ENCODE measurements at regions not wholly inside any gene's neighbourhood (a gene's known extent, or its start where the extent isn't known, plus 50 kb on each side); places are given as distances from the start of the nearest gene placed in this dataset.
"Not testable (repeated sequence)": the region's sequence is repeated elsewhere in the genome, so short reads cannot be mapped to it uniquely, and the experiment has no call there.

DNA sequence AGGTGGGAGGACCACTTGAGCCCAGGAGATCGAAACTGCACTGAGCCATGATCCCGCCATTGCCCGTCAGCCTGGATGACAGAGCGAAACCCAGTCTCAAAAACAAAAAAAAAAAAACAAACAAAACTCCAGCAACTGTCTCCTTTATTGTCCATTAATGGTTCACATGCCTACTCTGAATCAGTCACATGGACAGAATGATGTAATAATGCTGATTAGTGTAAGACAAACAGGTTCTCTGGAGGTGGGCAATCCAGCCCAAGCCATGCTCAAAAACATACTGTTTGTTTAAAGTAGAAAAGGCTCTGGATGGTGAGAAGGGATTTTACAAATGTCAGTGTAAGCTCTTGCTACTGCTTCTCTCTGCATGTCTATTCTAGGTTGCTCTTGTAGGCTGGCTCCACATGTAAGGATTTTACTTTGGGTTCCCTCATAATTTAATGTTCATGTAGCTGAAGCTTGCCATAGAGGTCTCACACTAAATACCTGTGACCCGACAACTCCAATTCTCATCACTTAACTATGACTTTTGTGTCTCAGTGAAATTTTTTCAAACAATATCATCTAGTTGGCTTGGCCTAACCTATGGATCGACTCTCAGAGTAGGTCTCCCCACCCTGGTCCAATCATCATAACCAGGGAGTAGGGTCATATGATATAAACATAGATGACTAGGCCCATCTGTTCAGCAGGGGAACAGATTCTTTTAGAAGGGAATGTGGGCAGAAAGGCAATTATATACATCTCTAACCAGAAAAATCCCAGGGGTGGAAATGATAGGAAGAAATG, 83.9 kb upstream of the SLC39A10 start:
- DNase-seq (ENCODE audit: low read depth in 3 of 3): no peak

DNA sequence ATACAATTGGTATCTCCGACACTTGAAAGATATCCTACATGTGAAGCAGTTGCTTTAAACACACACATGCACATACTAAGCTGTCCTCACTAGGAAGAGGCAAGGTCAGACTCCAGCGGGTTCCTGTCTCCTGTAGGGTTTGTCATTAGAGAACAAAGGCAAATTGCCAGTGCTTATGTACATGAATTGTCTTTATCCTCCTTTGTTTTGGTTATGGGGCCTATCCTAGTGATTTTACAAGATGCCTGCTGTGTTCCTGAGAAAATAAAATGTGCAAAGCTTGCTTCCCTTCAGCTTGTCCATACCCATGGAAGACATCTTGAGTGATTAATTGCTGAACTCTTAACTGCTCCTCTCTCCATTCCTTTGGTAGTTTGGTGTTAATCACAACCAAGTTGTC, 86.7 kb upstream of the SLC39A10 start:
- no peak for DNase-seq (ENCODE audit: low read depth in 3 of 3)

DNA sequence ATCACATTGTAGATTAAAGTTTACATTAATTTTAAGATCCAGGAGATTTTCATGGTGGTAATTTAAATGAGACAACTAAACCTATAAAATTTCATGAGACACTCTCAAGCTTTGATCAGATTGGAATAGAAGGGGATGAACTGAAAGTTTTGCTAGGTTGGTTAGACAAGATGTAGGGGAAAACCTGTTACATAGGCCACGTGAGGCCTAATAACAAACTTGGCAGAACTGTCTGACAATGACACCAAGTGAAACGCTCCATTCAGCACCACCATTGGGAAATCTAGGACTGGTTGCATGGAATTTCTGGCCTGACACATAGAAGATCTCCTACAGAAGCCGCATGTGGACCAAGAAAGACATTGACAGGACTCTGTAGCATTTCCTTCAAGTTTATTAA, 87.8 kb upstream of the SLC39A10 start:
- DNase-seq (ENCODE audit: low read depth in 3 of 3): no peak

DNA sequence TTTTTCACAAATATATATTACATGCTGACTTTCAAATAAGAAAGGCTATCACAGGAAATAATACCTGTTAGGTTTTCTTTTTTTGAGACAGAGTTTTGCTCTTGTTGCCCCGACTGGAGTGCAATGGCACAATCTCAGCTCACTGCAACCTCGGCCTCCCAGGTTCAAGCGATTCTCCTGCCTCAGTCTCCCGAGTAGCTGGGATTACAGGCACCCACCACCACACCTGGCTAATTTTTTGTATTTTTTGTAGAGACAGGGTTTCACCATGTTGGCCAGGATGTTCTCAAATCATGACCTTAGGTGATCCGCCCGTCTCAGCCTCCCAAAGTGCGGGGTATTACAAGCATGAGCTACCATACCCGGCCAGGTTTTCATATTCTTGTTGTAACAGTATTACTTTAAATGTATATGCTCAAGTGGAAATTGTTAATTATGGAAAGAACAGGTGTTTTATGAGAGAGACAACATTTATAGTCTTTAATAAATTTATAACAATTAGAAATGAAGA, 92.3 kb upstream of the SLC39A10 start:
- DNase-seq (ENCODE audit: low read depth in 3 of 3): not testable (repeated sequence)

DNA sequence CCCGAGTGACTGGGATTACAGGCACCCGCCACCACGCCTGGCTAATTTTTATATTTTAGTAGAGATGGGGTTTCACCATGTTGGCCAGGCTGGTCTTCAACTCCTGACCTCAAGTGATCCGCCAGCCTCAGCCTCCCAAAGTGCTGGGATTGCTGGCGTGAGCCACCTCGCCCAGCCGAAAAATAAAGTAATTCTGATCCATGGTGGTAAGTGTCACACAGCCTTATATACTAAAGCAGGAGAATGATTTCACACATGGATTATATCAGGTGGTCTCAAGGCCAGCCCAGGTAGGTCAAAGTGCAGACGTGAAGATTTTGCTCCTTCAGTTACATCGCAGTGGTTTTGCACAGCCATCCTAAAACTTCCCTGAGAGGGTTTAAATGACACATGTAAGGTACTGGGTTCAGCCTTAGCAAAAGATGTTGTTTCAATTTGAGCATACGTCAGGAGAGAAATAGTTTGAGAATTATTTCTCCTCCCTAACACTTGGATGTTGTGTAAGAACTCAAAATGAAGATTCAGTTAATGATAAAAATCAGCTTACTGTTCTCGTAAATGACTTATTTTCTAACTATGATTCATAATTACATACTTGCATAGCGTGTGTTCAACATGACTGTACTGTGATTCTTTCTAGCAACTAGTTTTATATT, 93.0 kb upstream of the SLC39A10 start:
- no peak for DNase-seq (ENCODE audit: low read depth in 3 of 3)

DNA sequence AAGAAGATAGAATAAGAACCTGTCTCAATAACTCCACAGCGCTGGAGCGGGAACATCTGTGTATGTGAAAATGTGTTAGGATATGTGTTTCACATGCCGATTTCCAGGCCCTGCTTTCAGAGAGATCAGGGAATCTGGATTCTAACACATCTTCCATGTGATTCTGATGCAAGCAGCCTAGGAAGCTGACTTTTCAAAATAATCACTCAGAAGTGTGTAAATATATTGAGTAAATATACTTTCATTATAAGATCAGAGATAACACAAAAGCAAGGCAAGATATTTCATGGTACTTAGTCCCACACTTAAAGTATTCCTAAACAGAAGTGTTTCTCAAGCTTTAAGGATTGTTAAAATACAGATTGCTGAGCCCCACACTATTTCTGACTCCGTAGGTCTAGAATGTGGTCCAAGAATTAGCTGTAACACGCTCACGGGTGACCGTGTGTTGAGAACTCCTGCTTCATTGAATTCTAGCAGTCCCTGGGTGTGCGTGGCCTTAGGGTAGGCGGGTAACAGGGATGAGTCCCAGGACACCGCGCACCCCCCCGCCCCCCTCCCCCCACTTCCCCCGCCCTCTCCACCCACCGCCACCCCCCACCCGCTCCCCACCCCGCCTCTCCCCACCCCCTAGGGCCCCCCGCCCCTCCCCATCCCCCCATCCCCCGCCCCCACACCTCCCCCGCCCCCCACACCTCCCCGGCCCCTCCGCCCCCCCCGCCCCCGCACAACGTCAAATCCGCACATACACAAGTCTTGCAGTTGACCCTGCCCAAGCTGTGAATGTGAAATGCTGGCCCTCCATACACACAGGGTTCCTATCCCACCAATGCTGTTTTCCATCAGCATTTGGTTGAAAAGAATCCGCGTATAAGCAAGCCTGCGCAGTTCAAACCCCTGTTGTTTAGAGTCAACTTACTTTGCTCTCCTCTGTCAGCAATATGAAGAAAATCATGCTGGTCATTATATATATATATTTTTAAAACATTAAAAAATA, 94.2 kb upstream of the SLC39A10 start:
- no peak for DNase-seq (ENCODE audit: low read depth in 3 of 3)

DNA sequence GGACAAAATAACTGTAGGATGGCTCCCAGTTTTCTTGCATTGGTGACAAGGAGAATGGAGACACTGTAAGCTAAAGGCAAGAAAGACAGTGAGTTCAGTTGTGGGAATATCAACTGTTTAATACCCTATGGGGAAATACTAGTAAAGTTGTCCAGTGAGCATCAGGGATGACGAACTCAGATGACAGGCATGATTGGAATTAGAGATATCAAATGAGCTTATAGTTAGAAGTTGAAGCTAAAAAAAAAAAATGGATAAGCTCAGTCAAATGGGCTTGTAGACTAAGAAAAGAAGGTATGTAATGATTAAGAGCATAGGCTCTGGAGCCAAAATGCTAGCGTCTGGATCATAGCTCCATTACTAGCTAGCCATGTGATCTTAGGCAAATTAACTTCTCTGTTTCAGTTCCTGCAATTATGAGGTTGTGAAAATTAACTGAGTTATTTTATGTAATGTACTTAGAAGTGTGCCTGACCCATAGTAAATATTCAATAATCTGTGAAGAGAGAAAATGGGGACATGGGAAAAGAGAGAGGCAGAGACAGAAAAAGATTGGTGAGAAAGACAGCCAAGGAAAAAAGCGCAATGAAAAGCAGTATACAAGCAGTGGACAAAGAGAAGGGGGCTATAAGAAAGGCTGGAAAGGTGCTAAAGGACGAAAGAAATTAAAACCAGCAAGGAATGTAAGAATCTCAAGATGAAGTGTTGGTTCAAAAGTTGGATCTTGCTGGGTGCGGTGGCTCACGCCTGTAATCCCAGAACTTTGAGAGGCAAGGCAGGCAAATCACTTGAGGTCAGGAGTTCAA, 95.7 kb upstream of the SLC39A10 start:
- DNase-seq (ENCODE audit: low read depth in 3 of 3): no peak

DNA sequence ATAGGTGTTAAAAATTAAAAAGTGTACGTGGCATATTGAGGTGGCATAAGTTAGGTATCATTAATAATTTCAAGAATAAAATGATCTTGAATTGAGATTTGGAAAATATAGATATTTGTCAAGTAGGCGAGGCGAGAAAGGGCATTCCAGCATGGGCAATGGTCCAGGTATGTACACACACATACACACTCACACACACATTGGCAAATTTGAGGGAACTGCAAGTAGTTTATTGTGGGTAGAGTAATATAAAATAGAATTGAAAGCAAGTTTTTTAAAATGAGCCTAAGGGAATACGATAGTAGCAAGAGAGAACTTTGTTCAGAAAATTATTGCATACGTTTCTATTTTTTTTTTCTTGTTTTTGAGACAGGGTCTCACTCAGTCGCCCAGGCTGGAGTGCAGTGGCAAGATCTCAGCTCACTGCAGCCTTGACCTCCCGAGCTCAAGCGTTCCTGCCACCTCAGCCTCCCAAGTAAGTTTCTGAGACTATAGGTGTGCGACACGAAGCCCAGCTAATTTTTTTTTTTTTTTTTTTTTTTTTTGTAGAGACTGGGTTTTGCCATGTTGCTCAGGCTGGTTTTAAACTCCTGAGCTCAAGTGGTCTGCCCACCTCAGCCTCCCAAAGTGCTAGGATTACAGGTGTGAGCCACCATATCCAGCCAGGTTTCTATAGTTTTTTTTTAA, 96.7 kb upstream of the SLC39A10 start:
- no peak for DNase-seq (ENCODE audit: low read depth in 3 of 3)

DNA sequence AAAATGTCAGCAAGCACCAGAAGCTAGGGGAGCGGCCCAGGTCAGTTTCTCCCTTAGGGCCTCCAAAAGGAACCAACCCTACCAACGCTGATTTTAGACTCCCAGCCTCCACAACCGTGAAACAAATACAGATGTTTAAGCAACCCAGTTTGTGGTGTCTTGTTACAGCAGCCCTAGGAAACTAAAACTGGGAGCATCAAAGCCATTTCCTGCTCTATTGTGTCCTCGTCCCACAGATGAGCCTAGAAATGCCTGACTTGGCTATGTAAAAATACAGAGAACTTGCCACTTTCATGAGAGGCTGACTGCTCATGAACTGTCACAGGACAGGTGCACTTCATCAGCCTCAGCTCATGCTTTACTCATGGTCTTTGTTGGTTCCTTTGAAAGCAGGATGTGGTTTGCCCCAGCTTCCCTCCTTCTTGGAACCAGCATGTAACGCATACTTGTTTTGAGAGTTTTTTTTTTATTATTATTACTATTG, 97.6 kb upstream of the SLC39A10 start:
- peak; percentile 56 to 60 (median 60) for DNase-seq (ENCODE audit: low read depth in 3 of 3)

DNA sequence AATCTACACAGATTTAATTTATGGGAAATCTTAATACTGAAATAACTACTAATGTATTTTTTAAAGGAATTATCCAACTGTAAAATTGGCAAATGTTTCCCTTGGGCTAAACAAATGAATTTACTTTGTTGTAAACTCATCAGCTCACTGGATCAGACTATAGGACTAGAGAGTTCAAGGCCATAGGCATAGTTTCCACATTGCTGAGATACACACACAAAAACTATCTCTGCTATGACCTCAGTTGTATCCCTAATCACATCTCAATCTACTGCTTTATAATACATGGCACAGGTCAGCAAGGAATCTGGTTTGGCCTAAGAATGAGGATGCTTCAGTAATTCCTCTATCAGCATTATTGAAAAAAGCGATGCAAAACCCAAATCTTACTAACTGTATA, 101.1 kb upstream of the SLC39A10 start:
- no peak for DNase-seq (ENCODE audit: low read depth in 3 of 3)

DNA sequence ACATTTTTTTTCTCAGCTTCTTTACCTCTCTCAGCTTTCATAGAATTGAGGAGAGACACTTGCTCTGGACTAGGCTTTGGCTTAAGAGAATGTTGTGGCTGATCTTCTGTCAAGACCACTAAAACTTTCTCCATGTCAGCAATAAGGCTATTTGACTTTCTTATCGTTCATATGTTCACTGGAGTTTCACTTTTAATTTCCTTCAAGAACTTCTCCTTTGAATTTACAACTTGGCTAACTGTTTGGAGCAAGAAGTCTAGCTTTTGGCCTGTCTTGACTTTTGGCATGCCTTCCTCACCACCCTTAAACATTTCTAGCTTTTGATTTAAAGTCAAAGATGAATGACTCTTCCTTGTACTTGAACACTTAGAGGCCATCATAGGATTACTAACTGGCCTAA, 104.4 kb upstream of the SLC39A10 start:
- DNase-seq (ENCODE audit: low read depth in 3 of 3): no peak

DNA sequence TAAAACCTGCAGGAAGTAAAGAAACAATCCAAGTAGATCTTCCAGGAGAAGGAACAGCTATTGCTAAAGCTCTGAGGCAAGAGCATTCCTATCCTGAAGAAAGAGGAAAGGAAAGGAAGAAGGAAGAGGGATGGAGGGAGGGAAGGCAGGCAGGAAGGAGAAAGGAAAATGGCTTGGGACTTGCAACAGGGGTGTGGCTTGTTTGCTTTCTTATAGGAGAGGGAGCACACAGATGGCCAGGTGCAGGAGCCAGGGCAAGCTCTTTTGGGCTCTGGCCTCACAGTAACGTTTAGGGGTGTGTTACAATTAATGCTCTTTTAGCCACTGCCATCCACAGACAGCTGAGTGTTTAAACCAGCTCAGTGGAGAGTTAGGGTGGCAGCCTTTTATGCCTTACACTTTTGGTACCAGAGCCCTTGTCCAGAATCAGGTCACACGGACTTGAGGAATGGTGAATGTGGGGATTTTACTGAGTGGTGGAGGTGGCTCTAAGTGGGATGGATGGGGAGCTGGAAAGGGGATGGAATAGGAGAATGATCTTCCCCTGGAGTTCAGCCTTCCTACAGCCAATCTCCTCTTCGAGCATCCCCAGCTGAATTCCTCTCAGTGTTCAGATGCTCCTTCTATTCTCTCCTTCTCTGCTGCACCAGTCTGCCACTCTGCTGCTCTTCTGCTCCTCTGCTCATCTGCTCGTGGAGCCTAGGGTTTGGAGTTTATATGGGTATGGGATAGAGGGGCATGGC, 108.7 kb upstream of the SLC39A10 start:
- no peak for DNase-seq (ENCODE audit: low read depth in 3 of 3)

DNA sequence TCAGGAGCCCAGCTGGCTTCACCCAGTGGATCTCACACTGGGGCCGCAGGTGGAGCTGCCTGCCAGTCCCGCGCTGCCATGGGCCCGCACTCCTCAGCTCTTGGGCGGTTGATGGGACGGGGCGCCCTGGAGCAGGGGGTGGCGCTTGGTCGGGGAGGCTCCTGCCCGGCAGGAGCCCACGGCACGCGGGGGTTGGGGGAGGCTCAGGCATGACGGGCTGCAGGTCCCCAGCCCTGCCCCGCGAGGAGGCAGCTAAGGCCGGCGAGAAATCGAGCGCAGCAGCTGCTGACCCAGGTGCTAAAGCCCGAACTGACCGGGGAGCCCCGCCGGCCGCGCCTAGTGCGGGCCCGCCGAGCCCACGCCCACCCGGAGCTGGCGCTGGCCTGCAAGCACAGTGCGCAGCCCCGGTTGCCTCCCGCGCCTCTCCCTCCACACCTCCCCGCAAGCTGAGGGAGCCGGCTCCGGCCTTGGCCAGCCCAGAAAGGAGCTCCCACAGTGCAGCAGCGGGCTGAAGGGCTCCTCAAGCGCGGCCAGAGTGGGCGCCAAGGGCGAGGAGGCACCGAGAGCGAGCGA, 109.7 kb upstream of the SLC39A10 start:
- DNase-seq (ENCODE audit: low read depth in 3 of 3): not testable (repeated sequence)

DNA sequence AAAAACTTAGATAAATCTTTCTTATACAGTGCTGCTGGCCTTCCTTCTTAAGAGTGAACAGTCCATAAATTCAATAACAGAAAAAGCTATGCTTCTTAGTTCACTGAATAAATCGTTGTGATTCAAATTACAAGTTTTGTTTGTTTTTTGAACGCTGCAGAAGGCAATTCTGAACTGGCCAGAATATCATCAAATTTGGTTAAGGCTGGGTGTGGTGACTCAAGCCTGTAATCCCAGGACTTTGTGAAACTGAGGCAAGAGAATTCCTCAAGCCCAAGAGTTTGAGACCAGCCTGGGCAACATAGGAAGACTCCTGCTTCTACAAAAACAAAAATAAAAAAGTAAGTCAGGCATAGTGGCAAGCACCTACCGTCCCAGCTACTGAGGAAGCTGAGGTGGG, 111.2 kb upstream of the SLC39A10 start:
- DNase-seq (ENCODE audit: low read depth in 3 of 3): no peak

DNA sequence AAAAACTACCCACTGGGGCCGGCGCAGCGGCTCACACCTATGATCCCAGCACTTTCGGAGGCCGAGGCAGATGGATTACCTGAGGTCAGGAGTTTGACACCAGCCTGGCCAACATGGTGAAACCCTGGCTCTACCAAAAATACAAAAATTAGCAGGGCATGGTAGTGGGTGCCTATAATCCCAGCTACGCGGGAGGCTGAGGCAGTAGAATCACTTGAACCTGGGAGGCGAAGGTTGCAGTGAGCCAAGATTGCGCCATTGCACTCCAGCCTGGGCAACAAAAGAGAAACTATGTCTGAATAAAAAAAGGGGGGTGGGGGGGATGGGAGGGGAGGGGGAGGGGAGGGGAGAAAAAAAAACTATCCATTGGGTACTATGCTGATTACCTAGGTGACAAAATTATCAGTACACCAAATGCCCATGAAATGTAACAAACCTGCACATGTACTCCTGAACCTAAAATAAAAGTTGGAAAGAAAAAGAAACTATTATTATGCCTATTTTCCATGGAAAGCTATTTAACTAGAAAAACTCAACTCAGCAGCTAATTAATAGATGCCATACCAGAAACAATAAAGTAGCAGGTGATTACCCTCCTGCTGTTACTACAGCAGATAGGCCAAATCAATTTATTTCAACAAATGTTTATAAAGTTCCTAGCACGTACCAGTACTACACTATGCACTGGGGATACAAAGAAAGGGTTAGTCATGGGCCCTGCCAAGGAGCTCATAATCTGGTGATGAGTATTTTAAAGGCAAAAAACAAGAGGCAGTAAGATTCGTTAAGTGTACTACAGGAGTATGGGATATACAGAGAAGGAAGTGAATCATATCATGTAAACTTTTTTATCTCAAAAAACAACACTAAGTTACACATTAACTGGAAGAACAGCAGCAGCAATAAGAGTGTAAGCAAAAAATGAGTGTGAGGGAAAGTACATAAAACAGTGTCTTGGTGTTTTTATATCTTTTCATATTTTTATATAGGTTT, 112.8 kb upstream of the SLC39A10 start:
- no peak for DNase-seq (ENCODE audit: low read depth in 3 of 3)

DNA sequence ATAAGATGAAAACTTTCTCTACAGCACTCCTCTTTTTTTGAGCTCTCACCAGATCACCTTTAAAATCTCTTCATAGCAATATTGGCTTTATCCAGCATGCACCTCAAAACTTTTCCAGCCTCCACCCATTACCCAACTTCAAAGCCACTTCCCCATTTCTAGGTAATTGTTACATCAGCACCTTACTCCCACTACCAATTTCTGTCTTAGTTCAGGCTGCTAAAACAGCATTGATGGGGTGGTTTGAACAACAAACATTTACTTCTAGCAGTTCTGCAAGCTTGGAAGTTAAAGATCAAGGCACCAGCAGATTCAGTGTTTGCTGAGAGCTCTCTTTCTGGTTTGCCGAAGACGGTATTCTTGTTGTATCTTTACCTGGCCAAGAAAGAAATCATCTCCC, 114.0 kb upstream of the SLC39A10 start:
- DNase-seq (ENCODE audit: low read depth in 3 of 3): no peak

DNA sequence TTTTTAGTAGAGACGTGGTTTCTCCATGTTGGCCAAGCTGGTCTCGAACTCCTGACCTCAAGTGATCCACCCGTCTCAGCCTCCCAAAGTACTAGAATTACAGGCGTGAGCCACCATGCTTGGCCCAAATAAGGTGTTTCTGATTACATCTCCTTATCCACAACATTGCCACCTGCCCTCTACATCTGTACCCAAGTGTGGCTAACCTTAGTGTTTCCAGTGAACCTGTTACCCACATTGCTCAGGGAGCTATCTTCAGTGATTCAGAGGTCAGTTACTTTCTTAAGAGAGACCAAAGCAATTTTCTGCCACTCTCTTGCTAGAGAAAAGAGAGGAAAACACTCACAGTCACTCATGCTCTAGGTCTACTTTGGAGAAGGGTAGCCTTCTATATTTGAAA, 115.0 kb upstream of the SLC39A10 start:
- DNase-seq (ENCODE audit: low read depth in 3 of 3): no peak

DNA sequence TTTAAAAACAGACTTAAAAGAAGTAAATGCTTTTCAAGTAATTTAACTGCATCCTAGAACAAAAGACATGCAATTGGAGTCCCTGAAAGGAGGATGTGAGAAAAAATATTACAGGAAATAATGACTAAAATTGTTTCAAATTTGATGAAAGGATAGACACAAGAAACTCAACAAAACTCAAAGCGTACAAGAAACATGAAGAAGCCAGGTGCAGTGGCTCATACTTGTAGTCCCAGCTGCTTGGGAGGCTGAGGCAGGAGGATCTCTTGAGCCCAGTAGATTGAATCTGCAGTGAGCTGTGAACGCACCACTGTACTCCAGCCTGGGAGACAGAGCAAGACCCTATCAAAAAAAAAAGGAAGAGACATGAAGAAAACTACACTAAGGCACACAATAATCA, 118.1 kb upstream of the SLC39A10 start:
- DNase-seq (ENCODE audit: low read depth in 3 of 3): no peak

All from stimulated activated CD4-positive, alpha-beta T cell treated with anti-CD3 and anti-CD28 coated beads, TNF-alpha, amount 100 ng/mL, for 24 hours (primary cell).